HepG2 (cell line): ENCODE measurements at regions not wholly inside any gene's neighbourhood (a gene's known extent, or its start where the extent isn't known, plus 50 kb on each side); places are given as distances from the start of the nearest gene placed in this dataset.
A peak's percentile ranks its signal among the peaks of the same experiment; 100 is the strongest.

ENCODE experiments used
- ATAC-seq: fragments of 200-7000 bp; cut with Tn5 transposase; 3 replicates; pipeline ENCODE4 v1.9.1; 2020; ENCODE audit warnings: mild to moderate bottlenecking, moderate library complexity
- BruUV-seq: library from RNA; stranded (reverse); fragments of 400-500 nt; replicated peaks from 2 replicates; lab custom pipeline; 2021; lab: Mats Ljungman, UMichigan
- CTCF ChIA-PET: fragments of 300-600 bp; formaldehyde crosslinking; extraction: SDS; loops from one replicate; lab custom pipeline; 2021; ENCODE audit warnings: low total read pairs, inconsistent platforms, low intra/inter-chr PET ratio; lab: Yijun Ruan, JAX
- POLR2A ChIA-PET: fragments of 350-600 bp; sonication (Branson Sonifier 250); formaldehyde crosslinking; loops from one replicate; lab custom pipeline; 2020; ENCODE audit warnings: antibody characterized with exemption, inconsistent platforms; lab: Yijun Ruan, JAX
- DNase-seq: peaks from one replicate; pipeline ENCODE4 v3.0.0-alpha.2; 2015; ENCODE audit warnings: low spot score
- FAIRE-seq: peaks from 3 replicates; lab custom pipeline; 2011; peaks lifted over from hg19 to GRCh38; lab: Jason Lieb, UNC
- H2AFZ ChIP-seq: one replicate; pipeline ENCODE4 v1.6.1; 2011; ENCODE audit warnings: low read length, inconsistent platforms
- H3K27ac ChIP-seq: fragments of 300-600 bp; 3 replicates; pipeline ENCODE4 v1.8.0; 2011; ENCODE audit warnings: mixed run types, mild to moderate bottlenecking, mixed read lengths, low read length, inconsistent platforms; ENCODE audit not compliant: insufficient read depth; ENCODE audit errors: extremely low read length
- H3K27me3 ChIP-seq, 2 experiments: fragments of 200-600 bp in 1 of 2; 2 replicates in 1 of 2; 3 replicates in 1 of 2; pipeline versions ENCODE4 v1.6.0 to v1.8.0; 2011; ENCODE audit warnings: low read length in 2 of 2, mild to moderate bottlenecking in 2 of 2, moderate library complexity in 2 of 2, inconsistent platforms in 1 of 2; ENCODE audit not compliant: insufficient read depth in 2 of 2, control insufficient read depth in 1 of 2
- H3K36me3 ChIP-seq, 2 experiments: fragments of 200-600 bp in 1 of 2; replicated peaks in 1 of 2; 2 replicates in 1 of 2; 3 replicates in 1 of 2; pipeline versions ENCODE4 v1.5.1 to v1.8.0; 2011; ENCODE audit warnings: low read length in 2 of 2, inconsistent platforms in 1 of 2; ENCODE audit not compliant: insufficient read depth in 2 of 2, control insufficient read depth in 1 of 2
- H3K4me1 ChIP-seq: 2 replicates; pipeline ENCODE4 v1.5.1; 2012; ENCODE audit warnings: low read length, inconsistent platforms; ENCODE audit not compliant: insufficient read depth
- H3K4me2 ChIP-seq: 2 replicates; pipeline ENCODE4 v1.6.0; 2011; ENCODE audit warnings: low read depth, low read length, inconsistent platforms
- H3K4me3 ChIP-seq, 3 experiments: fragments of 200-600 bp in 1 of 3; sonication (generic), shearing (Covaris generic) in 1 of 3; replicated peaks in 1 of 3; 2 replicates each; pipeline ENCODE4 v1.5.1; 2011 to 2016; ENCODE audit warnings: low read length in 3 of 3, inconsistent platforms in 2 of 3, low read depth in 2 of 3, mild to moderate bottlenecking in 2 of 3, control low read depth in 1 of 3, mixed read lengths in 1 of 3; ENCODE audit not compliant: insufficient read depth in 1 of 3
- H3K79me2 ChIP-seq: one replicate; pipeline ENCODE4 v1.6.1; 2011; ENCODE audit warnings: low read length, inconsistent platforms; ENCODE audit not compliant: insufficient read depth
- H3K9ac ChIP-seq: 2 replicates; pipeline ENCODE4 v1.6.0; 2011; ENCODE audit warnings: mild to moderate bottlenecking, low read depth, low read length, inconsistent platforms; ENCODE audit not compliant: insufficient read depth
- H3K9me3 ChIP-seq: 2 replicates; pipeline ENCODE4 v1.5.1; 2012; ENCODE audit warnings: mild to moderate bottlenecking, low read length
- H4K20me1 ChIP-seq: 2 replicates; pipeline ENCODE4 v1.6.0; 2011; ENCODE audit warnings: inconsistent platforms, mild to moderate bottlenecking, low read length, moderate library complexity; ENCODE audit not compliant: insufficient read depth
- CREB1 ChIP-seq, 2 experiments: fragments of 450-650 bp in 1 of 2; IDR thresholded peaks; 2 replicates each; pipeline ENCODE4 v1.6.1; 2016 to 2017; ENCODE audit warnings: control low read depth in 1 of 2, mild to moderate bottlenecking in 1 of 2, missing compliant biosample characterization in 1 of 2, missing genetic modification characterization in 1 of 2
- POLR2A ChIP-seq, 2 experiments: IDR thresholded peaks; 2 replicates each; pipeline ENCODE4 v1.6.1; 2011; ENCODE audit warnings: low read depth in 2 of 2, low read length in 2 of 2, mild to moderate bottlenecking in 1 of 2, moderate library complexity in 1 of 2; ENCODE audit not compliant: insufficient read depth in 1 of 2
- ZNF10 ChIP-seq: sonication (generic); formaldehyde crosslinking; IDR thresholded peaks from 2 replicates; pipeline ENCODE4 v1.4.0; 2020; ENCODE audit warnings: mild to moderate bottlenecking, low read depth, missing genetic modification reagents, borderline replicate concordance
- ZNF816 ChIP-seq: sonication (generic); formaldehyde crosslinking; IDR thresholded peaks from 2 replicates; pipeline ENCODE4 v1.8.0; 2022; ENCODE audit warnings: missing genetic modification reagents, mild to moderate bottlenecking, borderline replicate concordance
- WGBS: methylation state at CpG from one replicate; pipeline ENCODE4 v1.1.6; 2017; ENCODE audit warnings: low lambda C conversion rate; 5-methylcytosine and 5-hydroxymethylcytosine counted together
- in situ Hi-C: cut with HindIII; loops from 2 replicates; pipeline ENCODE4 v1.10.0; 2017; ENCODE audit warnings: low pct_unique_long_range_greater_than_20kb; ENCODE audit not compliant: extremely low pct_ligation_motif_present
- intact Hi-C: fragments of 100-400 bp; cut with micrococcal nuclease; formaldehyde crosslinking; loops from one replicate; pipeline ENCODE4 v1.10.0; 2022; ENCODE audit not compliant: unreplicated experiment
- TF ChIP-seq, protein P1 (sequence below): sonication (generic); formaldehyde crosslinking; IDR thresholded peaks from 2 replicates; pipeline ENCODE4 v1.5.0; 2020; ENCODE audit warnings: mild to moderate bottlenecking, missing genetic modification reagents, moderate library complexity
- TF ChIP-seq, protein P2 (sequence below): sonication (generic); formaldehyde crosslinking; IDR thresholded peaks from 2 replicates; pipeline ENCODE4 v1.5.0; 2020; ENCODE audit warnings: mild to moderate bottlenecking, missing genetic modification reagents

DNA sequence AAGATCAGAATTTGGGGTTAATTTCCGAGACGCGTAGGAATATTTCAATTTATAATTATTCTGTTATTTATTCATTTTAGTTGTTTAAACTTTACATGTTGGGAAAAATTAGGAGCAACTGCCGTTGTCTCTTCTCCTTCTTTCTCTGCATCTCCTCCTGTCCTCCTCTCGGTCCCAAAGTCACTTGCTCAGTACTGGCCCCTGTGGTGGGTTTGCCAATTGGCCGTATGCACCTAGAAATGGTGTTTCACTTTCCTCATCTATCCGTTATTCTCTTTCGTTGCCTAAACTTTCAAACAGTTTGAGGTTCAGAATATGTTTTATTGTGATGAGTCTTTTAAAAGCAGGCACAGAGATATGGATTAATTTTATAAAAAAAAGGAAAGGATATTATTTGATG lies 517.9 kb downstream of the PLCL1 start:
- TF ChIP-seq, protein P1, sequence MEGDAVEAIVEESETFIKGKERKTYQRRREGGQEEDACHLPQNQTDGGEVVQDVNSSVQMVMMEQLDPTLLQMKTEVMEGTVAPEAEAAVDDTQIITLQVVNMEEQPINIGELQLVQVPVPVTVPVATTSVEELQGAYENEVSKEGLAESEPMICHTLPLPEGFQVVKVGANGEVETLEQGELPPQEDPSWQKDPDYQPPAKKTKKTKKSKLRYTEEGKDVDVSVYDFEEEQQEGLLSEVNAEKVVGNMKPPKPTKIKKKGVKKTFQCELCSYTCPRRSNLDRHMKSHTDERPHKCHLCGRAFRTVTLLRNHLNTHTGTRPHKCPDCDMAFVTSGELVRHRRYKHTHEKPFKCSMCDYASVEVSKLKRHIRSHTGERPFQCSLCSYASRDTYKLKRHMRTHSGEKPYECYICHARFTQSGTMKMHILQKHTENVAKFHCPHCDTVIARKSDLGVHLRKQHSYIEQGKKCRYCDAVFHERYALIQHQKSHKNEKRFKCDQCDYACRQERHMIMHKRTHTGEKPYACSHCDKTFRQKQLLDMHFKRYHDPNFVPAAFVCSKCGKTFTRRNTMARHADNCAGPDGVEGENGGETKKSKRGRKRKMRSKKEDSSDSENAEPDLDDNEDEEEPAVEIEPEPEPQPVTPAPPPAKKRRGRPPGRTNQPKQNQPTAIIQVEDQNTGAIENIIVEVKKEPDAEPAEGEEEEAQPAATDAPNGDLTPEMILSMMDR (CRISPR knock-in tag) = peak; percentile 47
- TF ChIP-seq ZNF10 (CRISPR knock-in tag) = no peak
- TF ChIP-seq POLR2A (IDR thresholded peaks at IDR 0.05; ENCODE audit: insufficient read depth in 1 of 2, low read depth in 2 of 2, low read length in 2 of 2) = no peak
- TF ChIP-seq, protein P2, sequence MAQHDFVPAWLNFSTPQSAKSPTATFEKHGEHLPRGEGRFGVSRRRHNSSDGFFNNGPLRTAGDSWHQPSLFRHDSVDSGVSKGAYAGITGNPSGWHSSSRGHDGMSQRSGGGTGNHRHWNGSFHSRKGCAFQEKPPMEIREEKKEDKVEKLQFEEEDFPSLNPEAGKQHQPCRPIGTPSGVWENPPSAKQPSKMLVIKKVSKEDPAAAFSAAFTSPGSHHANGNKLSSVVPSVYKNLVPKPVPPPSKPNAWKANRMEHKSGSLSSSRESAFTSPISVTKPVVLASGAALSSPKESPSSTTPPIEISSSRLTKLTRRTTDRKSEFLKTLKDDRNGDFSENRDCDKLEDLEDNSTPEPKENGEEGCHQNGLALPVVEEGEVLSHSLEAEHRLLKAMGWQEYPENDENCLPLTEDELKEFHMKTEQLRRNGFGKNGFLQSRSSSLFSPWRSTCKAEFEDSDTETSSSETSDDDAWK (CRISPR knock-in tag) = no peak
- peak; percentile 96 for ATAC-seq
- POLR2A ChIA-PET = no interaction called here
- Histone ChIP-seq H3K9me3 (no peaks in the 10 kb centered on the region), H4K20me1 (no peaks in the 10 kb centered on the region), H3K27ac (no peak overlapping the region), H3K36me3 (no peaks in the 10 kb centered on the region), H3K79me2 (no peaks in the 10 kb centered on the region), H3K4me3 (no peak overlapping the region), H3K4me1 (no peaks in the 10 kb centered on the region), H3K4me2 (no peak overlapping the region), H3K9ac (no peak overlapping the region), H2AFZ (no peak overlapping the region), H3K27me3 (no peaks in the 10 kb centered on the region)
- CTCF ChIA-PET = no interaction called here
- in situ Hi-C loops (no loop called here), intact Hi-C loops (no loop called here)
- FAIRE-seq = no peak
- WGBS = 22% methylated on average over 8 of the region's 8 CpGs
- no peak for DNase-seq
- no TSS peak for BruUV-seq

DNA sequence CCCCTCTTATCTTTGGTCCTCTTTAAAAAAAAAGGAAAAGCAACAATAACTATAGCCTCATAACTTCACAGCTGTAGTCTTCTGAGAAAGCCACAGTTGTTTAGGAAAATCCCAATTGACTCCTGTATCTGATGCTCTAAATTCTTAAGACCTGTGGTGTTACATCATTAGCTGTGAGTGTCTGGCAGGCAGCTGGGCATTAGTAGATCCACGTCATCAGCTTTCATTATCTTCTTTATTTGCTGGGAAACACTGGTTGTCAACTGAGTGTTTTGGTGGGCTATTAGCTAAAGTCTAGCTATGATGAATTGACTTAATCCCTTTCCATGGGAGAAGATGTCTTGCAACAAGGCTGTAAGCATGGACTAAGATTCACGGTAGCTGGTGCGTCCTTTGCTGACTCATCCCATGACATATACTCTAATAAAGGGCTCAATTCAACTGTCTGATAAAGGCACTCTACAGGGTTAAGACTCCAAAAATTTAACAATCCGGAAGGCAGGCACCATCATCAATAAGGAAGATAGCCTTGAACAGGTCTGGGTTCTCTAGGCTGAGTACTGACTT lies 517.2 kb downstream of the PLCL1 start:
- POLR2A ChIA-PET = no interaction called here
- no peaks in the 10 kb centered on the region for H3K27me3 ChIP-seq
- in situ Hi-C loops = no loop called here
- WGBS = 28% methylated on average over 4 of the region's 4 CpGs
- H2AFZ ChIP-seq = no peak overlapping the region
- CTCF ChIA-PET = no interaction called here
- no peaks in the 10 kb centered on the region for H3K9me3 ChIP-seq
- no peak for TF ChIP-seq ZNF816 (CRISPR knock-in tag)
- TF ChIP-seq CREB1 (IDR thresholded peaks at IDR 0.05) = peak; percentile 74
- no peak for TF ChIP-seq CREB1 (CRISPR knock-in tag; IDR thresholded peaks at IDR 0.05)
- no peak overlapping the region for H3K4me2 ChIP-seq
- no peak overlapping the region for H3K27ac ChIP-seq
- H4K20me1 ChIP-seq = no peaks in the 10 kb centered on the region
- H3K4me1 ChIP-seq = no peaks in the 10 kb centered on the region
- no peak overlapping the region for H3K9ac ChIP-seq
- intact Hi-C loops = no loop called here
- H3K4me3 ChIP-seq = no peak overlapping the region
- FAIRE-seq (no peak), DNase-seq (no peak), ATAC-seq (0 out of 3 replicates have a peak, but pooled peaks have one; percentile 22)
- BruUV-seq = no TSS peak
- H3K79me2 ChIP-seq = no peaks in the 10 kb centered on the region
- H3K36me3 ChIP-seq = no peaks in the 10 kb centered on the region
